ENCODE measurements at regions not wholly inside any gene's neighbourhood (a gene's known extent, or its start where the extent isn't known, plus 50 kb on each side); places are given as distances from the start of the nearest gene placed in this dataset.

DNA sequence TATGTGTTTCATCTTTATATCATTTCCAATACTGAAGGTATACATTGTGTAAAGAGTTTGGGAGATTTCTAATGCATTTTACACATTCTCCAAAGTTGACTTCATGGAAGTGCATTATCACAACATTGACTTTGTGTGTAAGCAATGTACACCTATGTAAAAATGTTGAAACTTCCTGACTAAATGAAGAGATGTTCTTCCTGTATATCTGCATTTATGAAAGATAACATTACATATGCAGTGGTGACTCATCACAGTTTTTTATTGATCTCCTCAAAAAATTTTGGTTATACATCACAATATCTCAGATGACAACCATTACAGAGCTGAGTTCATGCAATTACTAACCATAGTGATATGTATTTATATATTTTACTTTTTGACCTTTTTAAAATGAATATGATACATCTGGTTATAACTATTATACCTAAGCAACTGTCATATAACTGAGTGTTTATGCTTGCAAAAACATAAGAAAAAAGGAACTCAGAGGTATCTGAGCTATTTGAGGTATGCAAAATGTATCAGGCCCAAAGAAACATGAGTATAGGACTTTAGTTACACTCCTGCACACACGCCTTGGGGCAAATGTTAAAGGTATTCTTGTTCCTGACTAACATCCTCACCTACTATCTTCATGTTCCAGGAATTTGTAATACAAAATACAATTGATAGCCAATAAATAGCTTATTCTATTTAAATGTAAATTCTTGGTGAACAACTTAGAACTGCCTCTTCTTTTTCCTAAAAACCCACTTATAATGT, 88.2 kb upstream of the OLFM3 start:
- no peaks in the 10 kb centered on the region for H3K36me3 ChIP-seq (ENCODE audit: control insufficient read depth, insufficient read depth, low read length)
- DNase-seq (ENCODE audit: low read depth) = peak; percentile 2
- no peak for FAIRE-seq
- TF ChIP-seq CTCF (IDR thresholded peaks at IDR 0.05; ENCODE audit: insufficient read depth, low read length, severe bottlenecking) = no peak
- H3K4me3 ChIP-seq (ENCODE audit: low read depth, low read length) = no peak overlapping the region
- H3K27me3 ChIP-seq (ENCODE audit: control insufficient read depth, insufficient read depth, low read length) = no peaks in the 10 kb centered on the region

- DNase-seq (ENCODE audit: low read depth) = no peak
- Histone ChIP-seq H3K4me3 (ENCODE audit: low read depth, low read length) (no peak overlapping the region), H3K36me3 (ENCODE audit: control insufficient read depth, insufficient read depth, low read length) (no peaks in the 10 kb centered on the region), H3K27me3 (ENCODE audit: control insufficient read depth, insufficient read depth, low read length) (no peaks in the 10 kb centered on the region)
- no peak for FAIRE-seq
- no peak for TF ChIP-seq CTCF (IDR thresholded peaks at IDR 0.05; ENCODE audit: insufficient read depth, low read length, severe bottlenecking)
Observed at GRCh38 chr1:102083192-102083591, 86.5 kb upstream of the OLFM3 start.

DNA sequence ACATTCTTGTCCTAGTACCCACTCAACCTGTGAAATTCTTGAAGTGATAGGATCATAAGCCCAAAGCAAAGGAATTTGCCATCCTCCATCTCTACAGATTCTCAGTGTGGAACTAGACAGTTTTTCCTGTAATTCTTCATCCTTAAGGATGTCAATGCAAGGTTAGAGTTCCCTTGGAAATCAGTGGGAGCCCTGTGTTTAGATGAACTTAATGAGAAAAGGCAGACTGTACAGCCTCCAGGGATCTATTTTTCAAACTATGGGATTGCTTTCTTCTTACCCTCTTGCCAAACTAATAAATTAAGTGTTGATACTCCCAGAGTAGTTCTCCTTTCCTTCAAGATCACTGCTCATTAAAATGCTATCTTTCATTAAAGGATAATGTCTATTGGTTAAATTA, 78.1 kb upstream of the OLFM3 start:
- no peaks in the 10 kb centered on the region for H3K36me3 ChIP-seq (ENCODE audit: control insufficient read depth, insufficient read depth, low read length)
- no peak for TF ChIP-seq CTCF (IDR thresholded peaks at IDR 0.05; ENCODE audit: insufficient read depth, low read length, severe bottlenecking)
- no peak for FAIRE-seq

DNA sequence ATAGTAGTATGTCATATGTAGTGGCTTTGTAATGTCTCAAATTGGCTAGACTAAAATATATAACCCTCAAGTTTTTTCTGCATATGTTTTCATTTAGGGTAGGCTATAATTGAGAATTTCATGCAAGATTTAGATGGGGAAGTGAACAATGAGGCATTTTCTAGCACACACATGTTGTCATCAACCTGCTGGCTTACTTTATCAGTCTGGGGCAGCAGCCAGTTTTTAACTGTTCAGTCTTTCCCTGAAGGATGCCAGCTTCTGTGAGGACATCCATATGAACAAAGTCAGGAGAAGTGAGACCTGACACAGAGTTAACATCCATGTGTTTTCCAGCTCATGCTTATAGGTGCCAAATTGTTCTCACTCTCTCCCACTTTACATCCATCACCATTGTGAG, 74.7 kb upstream of the OLFM3 start:
- no peak for TF ChIP-seq CTCF (IDR thresholded peaks at IDR 0.05; ENCODE audit: insufficient read depth, low read length, severe bottlenecking)
- DNase-seq (ENCODE audit: low read depth) (no peak), FAIRE-seq (no peak)
- no peaks in the 10 kb centered on the region for H3K27me3 ChIP-seq (ENCODE audit: control insufficient read depth, insufficient read depth, low read length)
- H3K36me3 ChIP-seq (ENCODE audit: control insufficient read depth, insufficient read depth, low read length) = no peaks in the 10 kb centered on the region
- no peak overlapping the region for H3K4me3 ChIP-seq (ENCODE audit: low read depth, low read length)

More for the DNA sequence above, 78.1 kb upstream of the OLFM3 start:
- Histone ChIP-seq H3K4me3 (ENCODE audit: low read depth, low read length) (no peak overlapping the region), H3K27me3 (ENCODE audit: control insufficient read depth, insufficient read depth, low read length) (no peaks in the 10 kb centered on the region)
- DNase-seq (ENCODE audit: low read depth) = no peak

DNA sequence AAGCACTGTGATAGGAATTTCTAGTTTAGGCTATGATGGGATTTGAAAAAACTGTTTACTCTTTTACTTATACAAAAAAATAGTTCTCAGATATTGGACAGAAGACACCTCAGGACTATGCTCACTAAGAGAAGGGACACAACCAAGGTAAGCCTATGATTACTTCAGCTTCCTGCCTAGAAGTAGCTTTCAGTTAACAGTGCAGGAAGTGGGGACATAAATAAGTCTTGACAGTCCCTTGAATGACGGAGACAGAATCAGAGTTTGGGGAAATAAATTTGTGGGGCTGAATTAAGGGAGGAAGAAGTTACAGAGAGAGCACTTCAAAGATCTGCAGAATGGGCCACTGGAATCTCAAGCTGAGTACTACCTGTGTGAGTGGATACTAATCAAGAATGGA, 53.8 kb upstream of the OLFM3 start:
- no peak overlapping the region for H3K4me3 ChIP-seq (ENCODE audit: low read depth, low read length)
- DNase-seq (ENCODE audit: low read depth) = no peak
- H3K36me3 ChIP-seq (ENCODE audit: control insufficient read depth, insufficient read depth, low read length) = no peaks in the 10 kb centered on the region
- H3K27me3 ChIP-seq (ENCODE audit: control insufficient read depth, insufficient read depth, low read length) = no peaks in the 10 kb centered on the region
- TF ChIP-seq CTCF (IDR thresholded peaks at IDR 0.05; ENCODE audit: insufficient read depth, low read length, severe bottlenecking) = no peak
- no peak for FAIRE-seq

- Histone ChIP-seq H3K27me3 (ENCODE audit: control insufficient read depth, insufficient read depth, low read length) (no peaks in the 10 kb centered on the region), H3K4me3 (ENCODE audit: low read depth, low read length) (no peak overlapping the region), H3K36me3 (ENCODE audit: control insufficient read depth, insufficient read depth, low read length) (no peaks in the 10 kb centered on the region)
- FAIRE-seq (no peak), DNase-seq (ENCODE audit: low read depth) (no peak)
- TF ChIP-seq CTCF (IDR thresholded peaks at IDR 0.05; ENCODE audit: insufficient read depth, low read length, severe bottlenecking) = no peak
Observed at GRCh38 chr1:102047724-102048123, 51.0 kb upstream of the OLFM3 start.
